H9 (cell line): ENCODE measurements at regions not wholly inside any gene's neighbourhood (a gene's known extent, or its start where the extent isn't known, plus 50 kb on each side); places are given as distances from the start of the nearest gene placed in this dataset.

ENCODE experiments used
- DNase-seq: peaks from one replicate; pipeline ENCODE4 v3.0.0-alpha.2; 2017
- H2AFZ ChIP-seq: one replicate; pipeline ENCODE4 v1.6.1; 2013; ENCODE audit warnings: mild to moderate bottlenecking, low read length, control low read depth, moderate library complexity
- H2AK5ac ChIP-seq: 2 replicates; pipeline ENCODE4 v1.6.1; 2013; ENCODE audit warnings: low read length, control low read depth, mixed read lengths; ENCODE audit not compliant: insufficient read length
- H2BK120ac ChIP-seq: one replicate; pipeline ENCODE4 v1.6.1; 2013; ENCODE audit warnings: low read depth, mild to moderate bottlenecking, low read length, control low read depth, inconsistent platforms; ENCODE audit not compliant: poor library complexity, severe bottlenecking
- H2BK12ac ChIP-seq: 2 replicates; pipeline ENCODE4 v1.6.1; 2013; ENCODE audit warnings: low read length, control low read depth, mixed read lengths, low read depth; ENCODE audit not compliant: insufficient read length
- H2BK15ac ChIP-seq: 2 replicates; pipeline ENCODE4 v1.6.1; 2013; ENCODE audit warnings: low read depth, low read length, control low read depth
- H2BK20ac ChIP-seq: one replicate; pipeline ENCODE4 v1.6.1; 2013; ENCODE audit warnings: low read depth, mild to moderate bottlenecking, low read length, control low read depth, inconsistent platforms; ENCODE audit not compliant: poor library complexity, severe bottlenecking
- H2BK5ac ChIP-seq: 2 replicates; pipeline ENCODE4 v1.6.1; 2013; ENCODE audit warnings: low read length, control low read depth, mixed read lengths; ENCODE audit not compliant: insufficient read length
- H3K14ac ChIP-seq: 2 replicates; pipeline ENCODE4 v1.6.1; 2013; ENCODE audit warnings: low read length, control low read depth; ENCODE audit not compliant: insufficient read depth
- H3K18ac ChIP-seq: 2 replicates; pipeline ENCODE4 v1.6.1; 2013; ENCODE audit warnings: low read depth, mild to moderate bottlenecking, mixed read lengths, low read length, control low read depth; ENCODE audit not compliant: insufficient read length
- H3K23ac ChIP-seq: 2 replicates; pipeline ENCODE4 v1.6.1; 2013; ENCODE audit warnings: low read length, control low read depth, mixed read lengths, low read depth; ENCODE audit not compliant: insufficient read length
- H3K23me2 ChIP-seq: 2 replicates; pipeline ENCODE4 v1.6.1; 2013; ENCODE audit warnings: low read depth, mild to moderate bottlenecking, mixed read lengths, low read length, control low read depth; ENCODE audit not compliant: insufficient read length, poor library complexity, severe bottlenecking
- H3K27ac ChIP-seq: 2 replicates; pipeline ENCODE4 v1.5.1; 2013; ENCODE audit warnings: low read length, control low read depth, mixed read lengths, low read depth; ENCODE audit not compliant: insufficient read length
- H3K27me3 ChIP-seq: 2 replicates; pipeline ENCODE4 v1.6.1; 2013; ENCODE audit warnings: low read length, control low read depth, inconsistent platforms; ENCODE audit not compliant: insufficient read depth
- H3K4ac ChIP-seq: 2 replicates; pipeline ENCODE4 v1.6.1; 2013; ENCODE audit warnings: low read depth, mild to moderate bottlenecking, control low read depth, inconsistent platforms, low read length, moderate library complexity
- H3K4me1 ChIP-seq: 2 replicates; pipeline ENCODE4 v1.6.1; 2013; ENCODE audit warnings: low read length, control low read depth, inconsistent platforms; ENCODE audit not compliant: insufficient read depth
- H3K4me2 ChIP-seq: 2 replicates; pipeline ENCODE4 v1.6.1; 2013; ENCODE audit warnings: low read length, control low read depth, mixed read lengths; ENCODE audit not compliant: insufficient read length, insufficient read depth
- H3K56ac ChIP-seq: 2 replicates; pipeline ENCODE4 v1.6.1; 2013; ENCODE audit warnings: low read depth, mild to moderate bottlenecking, mixed read lengths, low read length, control low read depth; ENCODE audit not compliant: insufficient read length
- H3K79me1 ChIP-seq: 2 replicates; pipeline ENCODE4 v1.6.1; 2013; ENCODE audit warnings: low read depth, mild to moderate bottlenecking, moderate library complexity, low read length, control low read depth, inconsistent platforms; ENCODE audit not compliant: insufficient read depth, poor library complexity, severe bottlenecking
- H3K79me2 ChIP-seq: 2 replicates; pipeline ENCODE4 v1.6.1; 2013; ENCODE audit warnings: low read length, control low read depth, inconsistent platforms; ENCODE audit not compliant: insufficient read depth
- H3K9ac ChIP-seq: 2 replicates; pipeline ENCODE4 v1.6.1; 2013; ENCODE audit warnings: low read length, control low read depth, mixed read lengths; ENCODE audit not compliant: insufficient read length; ENCODE audit errors: extremely low read depth
- H3K9me3 ChIP-seq: one replicate; pipeline ENCODE4 v1.6.1; 2013; ENCODE audit warnings: low read depth, low read length, inconsistent platforms; ENCODE audit not compliant: control insufficient read depth
- H3T11ph ChIP-seq: one replicate; pipeline ENCODE4 v1.6.1; 2013; ENCODE audit warnings: mild to moderate bottlenecking, low read length, control low read depth, inconsistent platforms
- H4K20me1 ChIP-seq: one replicate; pipeline ENCODE4 v1.6.1; 2013; ENCODE audit not compliant: control insufficient read depth, insufficient read length, insufficient read depth
- H4K5ac ChIP-seq: 2 replicates; pipeline ENCODE4 v1.6.1; 2013; ENCODE audit warnings: low read depth, mild to moderate bottlenecking, mixed read lengths, low read length, control low read depth; ENCODE audit not compliant: insufficient read length
- H4K8ac ChIP-seq: replicated peaks from 2 replicates; pipeline ENCODE4 v1.6.1; 2013; ENCODE audit warnings: low read length, control low read depth, mixed read lengths, low read depth; ENCODE audit not compliant: insufficient read length
- H4K91ac ChIP-seq: 2 replicates; pipeline ENCODE4 v1.6.1; 2013; ENCODE audit warnings: low read depth, mild to moderate bottlenecking, moderate library complexity, mixed read lengths, low read length, control low read depth; ENCODE audit not compliant: insufficient read length
- H3K27ac Mint-ChIP-seq, 3 experiments: 2 replicates in 2 of 3; 3 replicates in 1 of 3; pipeline ENCODE4 v1.8.0; 2020 to 2021; ENCODE audit warnings: mixed read lengths in 3 of 3, mild to moderate bottlenecking in 1 of 3, moderate library complexity in 1 of 3
- H3K27me3 Mint-ChIP-seq: 2 replicates; pipeline ENCODE4 v1.8.0; 2021; ENCODE audit warnings: low read depth, mild to moderate bottlenecking, moderate library complexity, mixed read lengths
- H3K36me3 Mint-ChIP-seq, 3 experiments: 2 replicates in 2 of 3; 3 replicates in 1 of 3; pipeline ENCODE4 v1.8.0; 2020 to 2021; ENCODE audit warnings: low read depth in 3 of 3, mixed read lengths in 3 of 3; ENCODE audit not compliant: insufficient read depth in 1 of 3
- H3K4me1 Mint-ChIP-seq, 2 experiments: 2 replicates each; pipeline ENCODE4 v1.8.0; 2020; ENCODE audit warnings: mixed read lengths in 2 of 2
- H3K4me3 Mint-ChIP-seq, 2 experiments: 2 replicates in 1 of 2; 3 replicates in 1 of 2; pipeline ENCODE4 v1.8.0; 2020 to 2021; ENCODE audit warnings: mild to moderate bottlenecking in 2 of 2, mixed read lengths in 2 of 2, moderate library complexity in 1 of 2
- H3K9me3 Mint-ChIP-seq, 2 experiments: 2 replicates in 1 of 2; 3 replicates in 1 of 2; pipeline ENCODE4 v1.8.0; 2020; ENCODE audit warnings: mild to moderate bottlenecking in 2 of 2, mixed read lengths in 2 of 2, moderate library complexity in 1 of 2
- CTCF ChIP-seq: fragments of 200-600 bp; sonication (generic); conservative IDR thresholded peaks from 3 replicates; pipeline ENCODE4 v1.8.0; 2021; ENCODE audit warnings: antibody characterized with exemption, mild to moderate bottlenecking
- WGBS: extraction: QIAGEN DNeasy Blood & Tissue Kit; methylation state at CpG from one replicate; pipeline ENCODE4 v1.1.7; 2013; ENCODE audit warnings: missing lambda C conversion rate, low lambda C conversion rate, mixed read lengths; ENCODE audit not compliant: insufficient read length; ENCODE audit errors: extremely low coverage; 5-methylcytosine and 5-hydroxymethylcytosine counted together

DNA sequence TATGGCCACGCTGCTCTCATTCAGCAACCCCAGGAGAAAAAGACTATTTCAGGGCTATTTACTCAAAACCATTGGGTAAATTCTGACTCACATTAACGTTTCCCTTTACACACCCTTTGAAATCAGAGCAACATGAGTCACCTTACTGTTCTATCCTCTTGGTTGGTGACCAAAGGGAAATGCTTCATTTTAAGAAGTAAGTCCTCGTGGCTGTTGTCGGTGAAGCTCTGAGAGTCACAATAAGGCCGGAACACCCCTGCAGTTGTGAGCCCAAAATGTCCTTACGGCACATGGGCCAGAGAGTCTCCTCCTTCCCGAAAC is 56.3 kb upstream of the SPRY1 start:
- Histone ChIP-seq H4K91ac (no peak overlapping the region), H2BK15ac (no peak overlapping the region), H4K8ac (no peak overlapping the region), H3K14ac (no peak overlapping the region), H2BK12ac (no peak overlapping the region), H2AFZ (no peak overlapping the region), H3K27ac (no peak overlapping the region), H3K9ac (no peak overlapping the region), H3K9me3 (no peaks in the 10 kb centered on the region), H2AK5ac (no peak overlapping the region), H3K27me3 (no peaks in the 10 kb centered on the region), H4K5ac (no peak overlapping the region), H3K79me2 (no peaks in the 10 kb centered on the region), H3K56ac (no peak overlapping the region), H4K20me1 (no peaks in the 10 kb centered on the region), H2BK20ac (no peak overlapping the region), H3T11ph (no peak overlapping the region), H3K18ac (no peak overlapping the region), H3K4me1 (no peaks in the 10 kb centered on the region), H3K4me2 (no peak overlapping the region), H3K23me2 (no peaks in the 10 kb centered on the region), H3K79me1 (no peaks in the 10 kb centered on the region), H3K23ac (no peak overlapping the region), H2BK5ac (no peak overlapping the region), H2BK120ac (no peak overlapping the region), H3K4ac (no peak overlapping the region)
- no CpG with 5 or more reads among the region's 7 CpGs for WGBS
- peaks cover 6% of the 10 kb centered on the region for H3K27me3 Mint-ChIP-seq
- H3K4me1 Mint-ChIP-seq = peaks cover 23% of the 10 kb centered on the region in 2 experiments
- H3K4me3 Mint-ChIP-seq = no peak overlapping the region
- H3K9me3 Mint-ChIP-seq = peaks cover 6 to 12% of the 10 kb centered on the region in 2 experiments
- H3K27ac Mint-ChIP-seq = no peak overlapping the region
- peaks cover 0 to 22% (median 2%) of the 10 kb centered on the region in 3 experiments; a peak in 3 of 7 replicates for H3K36me3 Mint-ChIP-seq
- TF ChIP-seq CTCF = no peak
- no peak for DNase-seq
